Activated CD4-positive, alpha-beta memory T cell treated with anti-CD3 and anti-CD28 coated beads, Interleukin-2, amount 10 ng/mL, durations not matched to agents 7 days and 5 days (primary cell): ENCODE measurements at regions not wholly inside any gene's neighbourhood (a gene's known extent, or its start where the extent isn't known, plus 50 kb on each side); places are given as distances from the start of the nearest gene placed in this dataset.

Source experiments
- CTCF ChIA-PET: fragments of 350-600 bp; sonication (Branson Sonifier 250); formaldehyde crosslinking; loops from one replicate; lab custom pipeline; 2021; ENCODE audit warnings: antibody characterized with exemption, inconsistent platforms; lab: Charles Lee
- POLR2A ChIA-PET: fragments of 350-600 bp; sonication (Branson Sonifier 250); formaldehyde crosslinking; loops from one replicate; lab custom pipeline; 2021; ENCODE audit warnings: antibody characterized with exemption; lab: Charles Lee
- DNase-seq: peaks from one replicate; pipeline ENCODE4 v3.0.0-alpha.2; 2020
- H3K27ac Mint-ChIP-seq: one replicate; pipeline ENCODE4 v1.8.0; 2021; ENCODE audit warnings: mild to moderate bottlenecking, mixed read lengths
- H3K27me3 Mint-ChIP-seq: one replicate; pipeline ENCODE4 v1.8.0; 2021; ENCODE audit warnings: mixed read lengths
- H3K36me3 Mint-ChIP-seq: one replicate; pipeline ENCODE4 v1.8.0; 2021; ENCODE audit warnings: low read depth, mixed read lengths
- H3K4me1 Mint-ChIP-seq: one replicate; pipeline ENCODE4 v1.8.0; 2021; ENCODE audit warnings: mixed read lengths
- H3K4me3 Mint-ChIP-seq: one replicate; pipeline ENCODE4 v1.8.0; 2021; ENCODE audit warnings: mild to moderate bottlenecking, mixed read lengths
- H3K9me3 Mint-ChIP-seq: one replicate; pipeline ENCODE4 v1.8.0; 2021; ENCODE audit warnings: mixed read lengths

GRCh38 chr3:117596503-117596902 lies 886.9 kb downstream of the TUSC7 start:
- ChIA-PET POLR2A (no interaction called here), CTCF (no interaction called here)
- Mint-ChIP-seq H3K4me1 (no peaks in the 10 kb centered on the region), H3K9me3 (peaks cover 9% of the 10 kb centered on the region), H3K36me3 (no peaks in the 10 kb centered on the region), H3K27ac (no peak overlapping the region), H3K4me3 (no peak overlapping the region), H3K27me3 (no peaks in the 10 kb centered on the region)
- no peak for DNase-seq

- DNase-seq: no peak
- ChIA-PET POLR2A (no interaction called here), CTCF (no interaction called here)
- no peaks in the 10 kb centered on the region for H3K27me3 Mint-ChIP-seq
- H3K9me3 Mint-ChIP-seq: peaks cover 9% of the 10 kb centered on the region
- no peak overlapping the region for H3K27ac Mint-ChIP-seq
- H3K36me3 Mint-ChIP-seq: no peaks in the 10 kb centered on the region
- H3K4me1 Mint-ChIP-seq: no peaks in the 10 kb centered on the region
- no peak overlapping the region for H3K4me3 Mint-ChIP-seq
These were observed 888.3 kb downstream of the TUSC7 start for GRCh38 chr3:117597865-117598264.

- peaks cover 9% of the 10 kb centered on the region for H3K9me3 Mint-ChIP-seq
These were observed 890.5 kb downstream of the TUSC7 start for GRCh38 chr3:117600112-117600511.

GRCh38 chr3:117600666-117601065 lies 891.1 kb downstream of the TUSC7 start:
- Mint-ChIP-seq H3K9me3 (peaks cover 9% of the 10 kb centered on the region), H3K27me3 (no peaks in the 10 kb centered on the region), H3K4me3 (no peak overlapping the region), H3K36me3 (no peaks in the 10 kb centered on the region), H3K4me1 (no peaks in the 10 kb centered on the region), H3K27ac (no peak overlapping the region)
- no peak for DNase-seq
- POLR2A ChIA-PET: no interaction called here
- CTCF ChIA-PET: no interaction called here

More at GRCh38 chr3:117600112-117600511, 890.5 kb downstream of the TUSC7 start:
- Mint-ChIP-seq H3K4me1 (no peaks in the 10 kb centered on the region), H3K4me3 (no peak overlapping the region), H3K36me3 (no peaks in the 10 kb centered on the region), H3K27me3 (no peaks in the 10 kb centered on the region), H3K27ac (no peak overlapping the region)
- no peak for DNase-seq
- POLR2A ChIA-PET: no interaction called here
- CTCF ChIA-PET: no interaction called here

GRCh38 chr3:117602058-117602644 lies 892.6 kb downstream of the TUSC7 start:
- CTCF ChIA-PET: no interaction called here
- POLR2A ChIA-PET: no interaction called here
- Mint-ChIP-seq H3K4me3 (no peak overlapping the region), H3K36me3 (no peaks in the 10 kb centered on the region), H3K27me3 (no peaks in the 10 kb centered on the region), H3K9me3 (peaks cover 9% of the 10 kb centered on the region), H3K4me1 (no peaks in the 10 kb centered on the region), H3K27ac (no peak overlapping the region)
- DNase-seq: no peak

GRCh38 chr3:117603097-117603496 lies 893.5 kb downstream of the TUSC7 start:
- POLR2A ChIA-PET: no interaction called here
- DNase-seq: no peak
- H3K9me3 Mint-ChIP-seq: peaks cover 9% of the 10 kb centered on the region
- no peak overlapping the region for H3K27ac Mint-ChIP-seq
- H3K27me3 Mint-ChIP-seq: no peaks in the 10 kb centered on the region
- no peak overlapping the region for H3K4me3 Mint-ChIP-seq
- no peaks in the 10 kb centered on the region for H3K36me3 Mint-ChIP-seq
- no peaks in the 10 kb centered on the region for H3K4me1 Mint-ChIP-seq
- CTCF ChIA-PET: no interaction called here

- CTCF ChIA-PET: no interaction called here
- Mint-ChIP-seq H3K27me3 (no peaks in the 10 kb centered on the region), H3K36me3 (no peaks in the 10 kb centered on the region), H3K27ac (no peak overlapping the region), H3K9me3 (peaks cover 11% of the 10 kb centered on the region), H3K4me1 (no peaks in the 10 kb centered on the region), H3K4me3 (no peak overlapping the region)
- DNase-seq: no peak
- POLR2A ChIA-PET: no interaction called here
These were observed 897.3 kb downstream of the TUSC7 start for GRCh38 chr3:117606866-117607265.

GRCh38 chr3:117609330-117609729 lies 899.8 kb downstream of the TUSC7 start:
- Mint-ChIP-seq H3K27me3 (no peaks in the 10 kb centered on the region), H3K36me3 (no peaks in the 10 kb centered on the region), H3K27ac (no peak overlapping the region), H3K4me1 (no peaks in the 10 kb centered on the region), H3K9me3 (peaks cover 11% of the 10 kb centered on the region), H3K4me3 (no peak overlapping the region)
- ChIA-PET POLR2A (no interaction called here), CTCF (no interaction called here)
- no peak for DNase-seq

- no peak for DNase-seq
- POLR2A ChIA-PET: no interaction called here
- H3K27me3 Mint-ChIP-seq: no peaks in the 10 kb centered on the region
- no peaks in the 10 kb centered on the region for H3K36me3 Mint-ChIP-seq
- H3K4me1 Mint-ChIP-seq: no peaks in the 10 kb centered on the region
- no peak overlapping the region for H3K4me3 Mint-ChIP-seq
- CTCF ChIA-PET: no interaction called here
- peaks cover 11% of the 10 kb centered on the region for H3K9me3 Mint-ChIP-seq
- no peak overlapping the region for H3K27ac Mint-ChIP-seq
These were observed 900.6 kb downstream of the TUSC7 start for GRCh38 chr3:117610156-117610555.

- no peak for DNase-seq
- H3K27me3 Mint-ChIP-seq: no peaks in the 10 kb centered on the region
- no peaks in the 10 kb centered on the region for H3K4me1 Mint-ChIP-seq
- H3K27ac Mint-ChIP-seq: no peak overlapping the region
- ChIA-PET POLR2A (no interaction called here), CTCF (no interaction called here)
- H3K4me3 Mint-ChIP-seq: no peak overlapping the region
- H3K36me3 Mint-ChIP-seq: no peaks in the 10 kb centered on the region
- H3K9me3 Mint-ChIP-seq: peaks cover 11% of the 10 kb centered on the region
These were observed 901.6 kb downstream of the TUSC7 start for GRCh38 chr3:117611211-117611610.

GRCh38 chr3:117616227-117616626 lies 906.6 kb downstream of the TUSC7 start:
- no peak for DNase-seq
- ChIA-PET CTCF (no interaction called here), POLR2A (no interaction called here)
- Mint-ChIP-seq H3K36me3 (no peaks in the 10 kb centered on the region), H3K27me3 (no peaks in the 10 kb centered on the region), H3K4me1 (no peaks in the 10 kb centered on the region), H3K9me3 (peaks cover 5% of the 10 kb centered on the region), H3K27ac (no peak overlapping the region), H3K4me3 (no peak overlapping the region)

- no peak for DNase-seq
- H3K27ac Mint-ChIP-seq: no peak overlapping the region
- no peaks in the 10 kb centered on the region for H3K27me3 Mint-ChIP-seq
- H3K9me3 Mint-ChIP-seq: peaks cover 4% of the 10 kb centered on the region
- CTCF ChIA-PET: no interaction called here
- POLR2A ChIA-PET: no interaction called here
- H3K4me1 Mint-ChIP-seq: no peaks in the 10 kb centered on the region
- no peaks in the 10 kb centered on the region for H3K36me3 Mint-ChIP-seq
- H3K4me3 Mint-ChIP-seq: no peak overlapping the region
These were observed 908.3 kb downstream of the TUSC7 start for GRCh38 chr3:117617906-117618305.

GRCh38 chr3:117618462-117618861 lies 908.9 kb downstream of the TUSC7 start:
- peaks cover 4% of the 10 kb centered on the region for H3K9me3 Mint-ChIP-seq
- no peaks in the 10 kb centered on the region for H3K4me1 Mint-ChIP-seq
- H3K27me3 Mint-ChIP-seq: no peaks in the 10 kb centered on the region
- no peak overlapping the region for H3K4me3 Mint-ChIP-seq
- H3K27ac Mint-ChIP-seq: no peak overlapping the region
- DNase-seq: no peak
- H3K36me3 Mint-ChIP-seq: no peaks in the 10 kb centered on the region
- ChIA-PET CTCF (no interaction called here), POLR2A (no interaction called here)

- DNase-seq: no peak
- Mint-ChIP-seq H3K36me3 (no peaks in the 10 kb centered on the region), H3K4me3 (no peak overlapping the region), H3K9me3 (peaks cover 4% of the 10 kb centered on the region), H3K27me3 (no peaks in the 10 kb centered on the region), H3K4me1 (no peaks in the 10 kb centered on the region), H3K27ac (no peak overlapping the region)
- ChIA-PET CTCF (no interaction called here), POLR2A (no interaction called here)
These were observed 910.2 kb downstream of the TUSC7 start for GRCh38 chr3:117619805-117620204.
